ENCODE measurements at regions not wholly inside any gene's neighbourhood (a gene's known extent, or its start where the extent isn't known, plus 50 kb on each side); places are given as distances from the start of the nearest gene placed in this dataset.
A peak's percentile ranks its signal among the peaks of the same experiment; 100 is the strongest.
"Not testable (repeated sequence)": the region's sequence is repeated elsewhere in the genome, so short reads cannot be mapped to it uniquely, and the experiment has no call there.

GRCh38 chrX:4110964-4111363 is 397.5 kb upstream of the PRKX start:
- DNase-seq (ENCODE audit: low spot score), result peak; percentile 3

DNA sequence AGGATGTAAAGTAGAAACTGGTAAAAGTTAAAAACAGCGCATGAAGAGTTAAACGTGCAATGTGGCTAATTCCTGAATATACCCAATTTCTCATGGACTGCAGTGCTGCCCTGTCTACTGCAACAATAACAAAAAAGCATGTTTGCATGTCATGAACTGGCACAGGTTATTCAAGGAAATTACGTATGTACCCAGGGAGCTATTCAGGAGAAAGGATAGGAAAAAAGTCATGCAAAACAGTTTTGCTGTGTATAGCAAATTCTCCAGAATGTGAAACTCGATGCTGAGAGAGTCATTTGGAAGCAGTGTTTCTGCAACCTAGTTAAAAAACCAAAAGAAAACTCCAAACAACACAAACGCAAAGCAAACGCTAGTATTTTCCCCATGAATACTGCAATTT is 381.5 kb upstream of the PRKX start:
- no peak for DNase-seq (ENCODE audit: low spot score)

- DNase-seq (ENCODE audit: low spot score), result no peak
Observed at GRCh38 chrX:4091046-4091760, 377.8 kb upstream of the PRKX start.

DNA sequence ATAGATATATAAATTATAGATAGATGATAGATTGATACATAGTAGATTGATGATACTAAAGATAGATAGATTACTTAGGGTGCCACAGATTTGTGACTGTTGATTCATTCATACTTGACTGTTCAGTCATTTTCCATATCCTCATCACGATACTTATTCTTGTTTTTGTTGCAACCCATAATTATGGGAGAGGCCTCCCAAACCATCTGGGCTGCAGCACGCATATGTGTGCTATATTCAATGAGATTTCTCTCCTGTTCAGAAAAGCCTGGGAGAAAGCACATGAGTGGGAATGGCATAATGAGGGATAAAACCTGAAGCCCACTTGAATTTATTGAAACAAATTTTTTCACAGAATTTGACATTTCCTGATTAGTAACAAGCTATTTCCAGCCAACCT is 346.4 kb upstream of the PRKX start:
- no peak for DNase-seq (ENCODE audit: low spot score)

DNA sequence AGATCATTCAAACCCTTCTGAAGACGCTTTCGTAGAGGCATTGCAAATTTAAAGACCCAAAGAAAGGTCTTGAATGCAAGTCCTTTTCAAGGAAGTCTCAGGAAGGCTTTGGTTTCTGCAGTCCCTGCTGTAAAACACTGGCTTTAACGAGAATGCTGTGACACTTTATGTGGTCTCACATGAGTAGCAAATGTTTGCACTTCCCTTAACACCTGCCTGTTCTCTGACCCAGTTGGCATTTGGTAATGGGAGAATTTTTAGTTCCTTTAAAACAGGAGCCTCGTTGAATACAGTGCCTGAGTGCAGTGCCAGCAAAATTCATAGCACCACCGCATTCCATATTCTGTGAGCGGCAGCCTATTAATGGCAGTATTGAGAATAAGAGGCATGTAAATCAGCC is 330.5 kb upstream of the PRKX start:
- no peak for DNase-seq (ENCODE audit: low spot score)

DNA sequence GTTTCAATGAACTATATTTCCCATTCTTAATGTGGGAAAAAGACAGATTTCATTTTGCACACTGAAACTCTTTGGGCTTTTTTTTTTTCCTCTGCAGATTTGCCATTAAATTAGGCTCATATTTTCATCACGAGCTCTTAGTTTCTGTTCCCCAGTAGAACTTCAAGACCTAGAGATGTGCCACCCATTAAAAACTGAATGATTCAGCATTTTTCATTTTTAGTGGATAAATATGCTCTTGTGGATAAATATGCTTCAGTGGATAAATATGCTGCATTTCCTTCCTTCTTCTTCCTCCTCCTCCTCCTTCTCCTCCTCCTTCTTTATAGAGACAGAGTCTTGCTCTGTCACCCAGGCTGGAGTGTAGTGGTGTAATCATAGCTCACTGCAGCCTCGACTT is 322.4 kb upstream of the PRKX start:
- DNase-seq (ENCODE audit: low spot score), result no peak

DNA sequence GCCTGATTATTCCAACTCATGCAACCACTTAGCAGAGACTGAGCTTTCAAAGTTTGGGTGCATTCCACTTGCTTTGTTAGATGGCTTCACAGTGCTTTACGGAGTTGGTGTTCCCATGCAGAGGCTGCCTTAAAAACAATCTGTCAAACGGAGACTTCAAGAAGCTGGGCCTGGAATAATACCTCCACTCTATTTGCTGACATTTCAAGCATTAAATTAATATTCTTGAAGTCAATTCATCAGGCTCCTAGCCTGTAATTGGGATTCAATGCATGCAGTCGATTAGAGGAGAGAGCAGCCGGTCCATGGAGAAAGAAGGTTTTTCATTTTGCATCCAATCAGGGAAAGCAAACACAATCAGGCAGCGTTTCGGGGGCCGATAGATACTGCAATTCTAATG is 314.7 kb upstream of the PRKX start:
- no peak for DNase-seq (ENCODE audit: low spot score)

DNA sequence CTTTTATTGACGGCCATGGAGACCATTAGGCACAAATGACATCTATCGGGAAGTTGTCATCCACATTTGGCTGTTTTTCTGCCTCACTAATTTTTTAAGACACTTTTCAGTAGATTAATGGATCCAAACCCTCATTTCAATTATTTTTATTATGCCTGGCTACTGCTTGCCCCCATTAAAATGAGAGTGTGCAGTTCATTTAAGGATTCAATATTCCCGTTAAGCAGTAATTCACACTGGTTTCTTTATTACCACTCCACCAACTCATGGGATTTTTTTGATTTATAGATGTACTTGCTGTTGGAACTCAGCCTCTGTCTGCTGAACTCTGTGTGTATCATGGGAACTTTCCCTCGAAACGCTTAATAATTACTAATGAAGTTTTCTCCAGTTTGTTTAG is 291.8 kb upstream of the PRKX start:
- DNase-seq (ENCODE audit: low spot score), result no peak

GRCh38 chrX:4004822-4005221 is 291.4 kb upstream of the PRKX start:
- no peak for DNase-seq (ENCODE audit: low spot score)

DNA sequence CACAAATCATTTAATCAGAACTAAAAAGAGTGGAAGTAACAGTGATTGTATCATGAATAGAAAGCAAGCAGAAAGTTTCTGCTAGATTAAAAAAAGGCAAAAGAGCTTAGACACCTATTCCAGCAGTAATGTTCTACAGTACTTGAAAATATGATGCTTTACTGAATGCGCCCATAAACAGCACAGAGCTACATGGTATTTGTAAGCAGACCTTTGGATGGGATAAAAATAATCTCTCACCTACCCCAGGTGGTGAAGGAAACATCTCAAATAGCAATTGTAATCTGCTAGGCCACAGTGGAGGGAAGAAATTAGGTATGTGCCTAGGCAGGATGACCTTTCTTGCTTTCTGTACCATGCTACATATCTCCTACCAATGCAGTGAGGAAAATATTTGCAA is 280.9 kb upstream of the PRKX start:
- DNase-seq (ENCODE audit: low spot score), result no peak

GRCh38 chrX:3990569-3990968 is 277.1 kb upstream of the PRKX start:
- no peak for DNase-seq (ENCODE audit: low spot score)

- DNase-seq (ENCODE audit: low spot score), result not testable (repeated sequence)
Observed at GRCh38 chrX:3972104-3972858, 258.8 kb upstream of the PRKX start.

DNA sequence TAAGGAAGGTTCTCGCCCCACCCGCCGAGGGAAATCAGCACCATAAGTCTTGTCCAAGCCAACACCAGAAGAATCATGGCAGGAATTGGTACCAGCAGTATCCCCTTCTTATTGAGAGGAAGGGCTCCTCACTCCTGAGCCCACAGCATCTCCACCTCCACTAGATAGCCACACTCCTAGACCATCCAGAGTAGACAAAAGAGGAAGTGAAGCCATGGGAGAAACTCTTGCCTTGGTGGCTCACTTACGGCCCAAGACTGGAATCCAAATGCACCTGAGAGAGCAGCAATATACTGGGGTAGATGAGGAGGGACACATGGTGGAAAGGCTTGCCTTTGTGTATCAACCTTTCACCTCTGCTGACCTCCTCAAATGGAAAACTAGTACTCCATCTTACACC is 255.3 kb upstream of the PRKX start:
- no peak for DNase-seq (ENCODE audit: low spot score)

- DNase-seq (ENCODE audit: low spot score), result no peak
Observed at GRCh38 chrX:3963980-3964379, 250.5 kb upstream of the PRKX start.

- DNase-seq (ENCODE audit: low spot score), result peak; percentile 15
Observed at GRCh38 chrX:3962511-3963311, 249.3 kb upstream of the PRKX start.

- DNase-seq (ENCODE audit: low spot score), result no peak
Observed at GRCh38 chrX:3960952-3961351, 247.5 kb upstream of the PRKX start.

- no peak for DNase-seq (ENCODE audit: low spot score)
Observed at GRCh38 chrX:3951859-3952258, 238.4 kb upstream of the PRKX start.

- DNase-seq (ENCODE audit: low spot score), result no peak
Observed at GRCh38 chrX:3950373-3950772, 236.9 kb upstream of the PRKX start.

DNA sequence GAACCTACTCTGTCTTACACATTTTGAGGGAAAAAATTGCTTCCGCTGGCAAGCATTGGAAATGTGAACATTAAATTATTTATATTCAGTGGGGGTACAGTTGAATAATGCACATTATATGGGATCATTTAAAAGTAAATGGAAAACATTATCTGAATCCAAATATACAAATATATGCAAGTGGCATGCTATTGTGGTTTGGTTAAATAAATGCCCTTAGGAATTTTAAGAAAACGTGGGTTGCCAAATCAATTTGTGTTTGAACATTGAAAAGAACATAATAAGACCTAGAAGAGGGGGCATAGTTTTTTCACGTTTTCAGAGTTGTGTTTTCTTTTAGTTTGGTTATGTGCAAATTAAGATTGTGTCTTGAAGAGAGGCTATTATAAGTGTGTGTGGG is 230.5 kb upstream of the PRKX start:
- no peak for DNase-seq (ENCODE audit: low spot score)

DNA sequence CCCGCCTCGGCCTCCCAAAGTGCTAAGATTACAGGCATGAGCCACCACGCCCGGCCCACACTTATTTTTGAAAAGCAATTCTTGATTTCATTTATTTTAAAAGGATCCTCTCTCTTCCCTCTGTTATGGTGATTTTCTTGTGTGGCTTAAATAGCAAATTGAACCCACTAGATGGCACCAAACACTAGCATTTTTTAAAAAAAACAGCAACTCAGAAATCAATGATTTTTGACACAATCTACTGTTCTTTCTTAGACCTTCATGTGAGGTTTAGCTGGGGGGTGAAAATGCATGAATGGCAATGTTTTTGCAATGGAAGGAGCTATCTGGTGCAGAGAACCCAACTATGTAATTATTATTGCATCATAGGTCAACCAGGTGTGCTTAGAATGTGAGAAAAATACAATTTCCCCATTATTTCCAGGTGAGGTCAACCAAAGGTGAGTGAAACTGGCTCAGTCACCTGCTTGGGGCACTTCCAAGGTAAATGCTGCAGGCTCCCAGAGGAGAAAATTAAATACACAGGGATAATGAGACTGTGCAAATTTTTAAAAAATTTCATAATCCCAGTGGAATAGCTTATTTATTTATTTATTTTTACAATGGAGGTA is 226.7 kb upstream of the PRKX start:
- DNase-seq (ENCODE audit: low spot score), result no peak

DNA sequence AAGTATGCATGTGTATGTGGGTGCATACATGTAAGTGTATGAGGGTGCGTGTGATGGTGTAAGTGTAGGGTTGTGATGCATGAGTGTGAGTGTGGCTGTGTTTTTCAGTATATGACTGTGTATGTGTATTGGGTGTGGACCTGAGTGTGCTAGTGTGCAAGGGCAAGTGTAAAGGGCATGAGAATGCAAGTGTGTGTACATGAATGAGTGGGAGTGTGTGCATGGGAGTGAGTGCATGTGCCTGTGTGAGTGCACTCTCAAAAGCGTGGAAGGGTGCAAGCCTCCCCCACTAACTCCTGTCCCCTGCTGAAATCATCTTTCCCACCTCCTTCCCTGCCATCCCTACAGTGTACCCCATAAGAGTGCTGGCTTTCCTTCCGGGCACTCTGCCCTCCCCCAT is 225.1 kb upstream of the PRKX start:
- DNase-seq (ENCODE audit: low spot score), result no peak

- not testable (repeated sequence) for DNase-seq (ENCODE audit: low spot score)
Observed at GRCh38 chrX:3935196-3935595, 221.7 kb upstream of the PRKX start.

All from H4 (cell line).